ENCODE measurements at regions not wholly inside any gene's neighbourhood (a gene's known extent, or its start where the extent isn't known, plus 50 kb on each side); places are given as distances from the start of the nearest gene placed in this dataset.
"Not testable (repeated sequence)": the region's sequence is repeated elsewhere in the genome, so short reads cannot be mapped to it uniquely, and the experiment has no call there.

- DNase-seq (ENCODE audit: extremely low read depth, low read depth): no peak
- no peak for TF ChIP-seq CTCF (IDR thresholded peaks at IDR 0.05; ENCODE audit: low read depth, low read length)
These were observed 476.0 kb downstream of the EIPR1 start for GRCh38 chr2:2901384-2902345.

- TF ChIP-seq CTCF (IDR thresholded peaks at IDR 0.05; ENCODE audit: low read depth, low read length): no peak
- no peak for DNase-seq (ENCODE audit: extremely low read depth, low read depth)
These were observed 477.8 kb downstream of the EIPR1 start for GRCh38 chr2:2899826-2900225.

- no peak for TF ChIP-seq CTCF (IDR thresholded peaks at IDR 0.05; ENCODE audit: low read depth, low read length)
- no peak for DNase-seq (ENCODE audit: extremely low read depth, low read depth)
These were observed 478.9 kb downstream of the EIPR1 start for GRCh38 chr2:2898744-2899143.

- no peak for DNase-seq (ENCODE audit: extremely low read depth, low read depth)
- TF ChIP-seq CTCF (IDR thresholded peaks at IDR 0.05; ENCODE audit: low read depth, low read length): no peak
These were observed 481.0 kb downstream of the EIPR1 start for GRCh38 chr2:2896643-2897042.

GRCh38 chr2:2896011-2896410 is 481.6 kb downstream of the EIPR1 start:
- DNase-seq (ENCODE audit: extremely low read depth, low read depth): no peak
- TF ChIP-seq CTCF (IDR thresholded peaks at IDR 0.05; ENCODE audit: low read depth, low read length): no peak

- DNase-seq (ENCODE audit: extremely low read depth, low read depth): not testable (repeated sequence)
These were observed 483.6 kb downstream of the EIPR1 start for GRCh38 chr2:2894011-2894410.

- no peak for TF ChIP-seq CTCF (IDR thresholded peaks at IDR 0.05; ENCODE audit: low read depth, low read length)
These were observed 484.7 kb downstream of the EIPR1 start for GRCh38 chr2:2892892-2893291.

GRCh38 chr2:2892378-2892777 is 485.2 kb downstream of the EIPR1 start:
- no peak for TF ChIP-seq CTCF (IDR thresholded peaks at IDR 0.05; ENCODE audit: low read depth, low read length)
- no peak for DNase-seq (ENCODE audit: extremely low read depth, low read depth)

More at GRCh38 chr2:2892892-2893291, 484.7 kb downstream of the EIPR1 start:
- no peak for DNase-seq (ENCODE audit: extremely low read depth, low read depth)

Measured in AG09319 (cell line).